H9 (cell line): ENCODE measurements at regions not wholly inside any gene's neighbourhood (a gene's known extent, or its start where the extent isn't known, plus 50 kb on each side); places are given as distances from the start of the nearest gene placed in this dataset.

Experiments
- DNase-seq: peaks from one replicate; pipeline ENCODE4 v3.0.0-alpha.2; 2017
- H2AFZ ChIP-seq: one replicate; pipeline ENCODE4 v1.6.1; 2013; ENCODE audit warnings: mild to moderate bottlenecking, low read length, control low read depth, moderate library complexity
- H2AK5ac ChIP-seq: 2 replicates; pipeline ENCODE4 v1.6.1; 2013; ENCODE audit warnings: low read length, control low read depth, mixed read lengths; ENCODE audit not compliant: insufficient read length
- H2BK120ac ChIP-seq: one replicate; pipeline ENCODE4 v1.6.1; 2013; ENCODE audit warnings: low read depth, mild to moderate bottlenecking, low read length, control low read depth, inconsistent platforms; ENCODE audit not compliant: poor library complexity, severe bottlenecking
- H2BK12ac ChIP-seq: 2 replicates; pipeline ENCODE4 v1.6.1; 2013; ENCODE audit warnings: low read length, control low read depth, mixed read lengths, low read depth; ENCODE audit not compliant: insufficient read length
- H2BK15ac ChIP-seq: 2 replicates; pipeline ENCODE4 v1.6.1; 2013; ENCODE audit warnings: low read depth, low read length, control low read depth
- H2BK20ac ChIP-seq: one replicate; pipeline ENCODE4 v1.6.1; 2013; ENCODE audit warnings: low read depth, mild to moderate bottlenecking, low read length, control low read depth, inconsistent platforms; ENCODE audit not compliant: poor library complexity, severe bottlenecking
- H2BK5ac ChIP-seq: 2 replicates; pipeline ENCODE4 v1.6.1; 2013; ENCODE audit warnings: low read length, control low read depth, mixed read lengths; ENCODE audit not compliant: insufficient read length
- H3K14ac ChIP-seq: 2 replicates; pipeline ENCODE4 v1.6.1; 2013; ENCODE audit warnings: low read length, control low read depth; ENCODE audit not compliant: insufficient read depth
- H3K18ac ChIP-seq: 2 replicates; pipeline ENCODE4 v1.6.1; 2013; ENCODE audit warnings: low read depth, mild to moderate bottlenecking, mixed read lengths, low read length, control low read depth; ENCODE audit not compliant: insufficient read length
- H3K23ac ChIP-seq: 2 replicates; pipeline ENCODE4 v1.6.1; 2013; ENCODE audit warnings: low read length, control low read depth, mixed read lengths, low read depth; ENCODE audit not compliant: insufficient read length
- H3K23me2 ChIP-seq: 2 replicates; pipeline ENCODE4 v1.6.1; 2013; ENCODE audit warnings: low read depth, mild to moderate bottlenecking, mixed read lengths, low read length, control low read depth; ENCODE audit not compliant: insufficient read length, poor library complexity, severe bottlenecking
- H3K27ac ChIP-seq: 2 replicates; pipeline ENCODE4 v1.5.1; 2013; ENCODE audit warnings: low read length, control low read depth, mixed read lengths, low read depth; ENCODE audit not compliant: insufficient read length
- H3K27me3 ChIP-seq: 2 replicates; pipeline ENCODE4 v1.6.1; 2013; ENCODE audit warnings: low read length, control low read depth, inconsistent platforms; ENCODE audit not compliant: insufficient read depth
- H3K4ac ChIP-seq: 2 replicates; pipeline ENCODE4 v1.6.1; 2013; ENCODE audit warnings: low read depth, mild to moderate bottlenecking, control low read depth, inconsistent platforms, low read length, moderate library complexity
- H3K4me1 ChIP-seq: 2 replicates; pipeline ENCODE4 v1.6.1; 2013; ENCODE audit warnings: low read length, control low read depth, inconsistent platforms; ENCODE audit not compliant: insufficient read depth
- H3K4me2 ChIP-seq: 2 replicates; pipeline ENCODE4 v1.6.1; 2013; ENCODE audit warnings: low read length, control low read depth, mixed read lengths; ENCODE audit not compliant: insufficient read length, insufficient read depth
- H3K56ac ChIP-seq: 2 replicates; pipeline ENCODE4 v1.6.1; 2013; ENCODE audit warnings: low read depth, mild to moderate bottlenecking, mixed read lengths, low read length, control low read depth; ENCODE audit not compliant: insufficient read length
- H3K79me1 ChIP-seq: 2 replicates; pipeline ENCODE4 v1.6.1; 2013; ENCODE audit warnings: low read depth, mild to moderate bottlenecking, moderate library complexity, low read length, control low read depth, inconsistent platforms; ENCODE audit not compliant: insufficient read depth, poor library complexity, severe bottlenecking
- H3K79me2 ChIP-seq: 2 replicates; pipeline ENCODE4 v1.6.1; 2013; ENCODE audit warnings: low read length, control low read depth, inconsistent platforms; ENCODE audit not compliant: insufficient read depth
- H3K9ac ChIP-seq: 2 replicates; pipeline ENCODE4 v1.6.1; 2013; ENCODE audit warnings: low read length, control low read depth, mixed read lengths; ENCODE audit not compliant: insufficient read length; ENCODE audit errors: extremely low read depth
- H3K9me3 ChIP-seq: one replicate; pipeline ENCODE4 v1.6.1; 2013; ENCODE audit warnings: low read depth, low read length, inconsistent platforms; ENCODE audit not compliant: control insufficient read depth
- H3T11ph ChIP-seq: one replicate; pipeline ENCODE4 v1.6.1; 2013; ENCODE audit warnings: mild to moderate bottlenecking, low read length, control low read depth, inconsistent platforms
- H4K20me1 ChIP-seq: one replicate; pipeline ENCODE4 v1.6.1; 2013; ENCODE audit not compliant: control insufficient read depth, insufficient read length, insufficient read depth
- H4K5ac ChIP-seq: 2 replicates; pipeline ENCODE4 v1.6.1; 2013; ENCODE audit warnings: low read depth, mild to moderate bottlenecking, mixed read lengths, low read length, control low read depth; ENCODE audit not compliant: insufficient read length
- H4K8ac ChIP-seq: replicated peaks from 2 replicates; pipeline ENCODE4 v1.6.1; 2013; ENCODE audit warnings: low read length, control low read depth, mixed read lengths, low read depth; ENCODE audit not compliant: insufficient read length
- H4K91ac ChIP-seq: 2 replicates; pipeline ENCODE4 v1.6.1; 2013; ENCODE audit warnings: low read depth, mild to moderate bottlenecking, moderate library complexity, mixed read lengths, low read length, control low read depth; ENCODE audit not compliant: insufficient read length
- H3K27ac Mint-ChIP-seq, 3 experiments: 2 replicates in 2 of 3; 3 replicates in 1 of 3; pipeline ENCODE4 v1.8.0; 2020 to 2021; ENCODE audit warnings: mixed read lengths in 3 of 3, mild to moderate bottlenecking in 1 of 3, moderate library complexity in 1 of 3
- H3K27me3 Mint-ChIP-seq: 2 replicates; pipeline ENCODE4 v1.8.0; 2021; ENCODE audit warnings: low read depth, mild to moderate bottlenecking, moderate library complexity, mixed read lengths
- H3K36me3 Mint-ChIP-seq, 3 experiments: 2 replicates in 2 of 3; 3 replicates in 1 of 3; pipeline ENCODE4 v1.8.0; 2020 to 2021; ENCODE audit warnings: low read depth in 3 of 3, mixed read lengths in 3 of 3; ENCODE audit not compliant: insufficient read depth in 1 of 3
- H3K4me1 Mint-ChIP-seq, 2 experiments: 2 replicates each; pipeline ENCODE4 v1.8.0; 2020; ENCODE audit warnings: mixed read lengths in 2 of 2
- H3K4me3 Mint-ChIP-seq, 2 experiments: 2 replicates in 1 of 2; 3 replicates in 1 of 2; pipeline ENCODE4 v1.8.0; 2020 to 2021; ENCODE audit warnings: mild to moderate bottlenecking in 2 of 2, mixed read lengths in 2 of 2, moderate library complexity in 1 of 2
- H3K9me3 Mint-ChIP-seq, 2 experiments: 2 replicates in 1 of 2; 3 replicates in 1 of 2; pipeline ENCODE4 v1.8.0; 2020; ENCODE audit warnings: mild to moderate bottlenecking in 2 of 2, mixed read lengths in 2 of 2, moderate library complexity in 1 of 2
- CTCF ChIP-seq: fragments of 200-600 bp; sonication (generic); conservative IDR thresholded peaks from 3 replicates; pipeline ENCODE4 v1.8.0; 2021; ENCODE audit warnings: antibody characterized with exemption, mild to moderate bottlenecking
- WGBS: extraction: QIAGEN DNeasy Blood & Tissue Kit; methylation state at CpG from one replicate; pipeline ENCODE4 v1.1.7; 2013; ENCODE audit warnings: missing lambda C conversion rate, low lambda C conversion rate, mixed read lengths; ENCODE audit not compliant: insufficient read length; ENCODE audit errors: extremely low coverage; 5-methylcytosine and 5-hydroxymethylcytosine counted together

GRCh38 chr6:81511423-81511822, 241.1 kb downstream of the TENT5A start:
- Histone ChIP-seq H3K9me3 (no peaks in the 10 kb centered on the region), H3K4ac (no peak overlapping the region), H4K8ac (no peak overlapping the region), H3K4me1 (no peaks in the 10 kb centered on the region), H3K18ac (no peak overlapping the region), H2AK5ac (no peak overlapping the region), H2BK120ac (no peak overlapping the region), H3K4me2 (no peak overlapping the region), H3K79me2 (no peaks in the 10 kb centered on the region), H4K91ac (no peak overlapping the region), H3K9ac (no peak overlapping the region), H3K79me1 (no peaks in the 10 kb centered on the region), H4K20me1 (no peaks in the 10 kb centered on the region), H3K23ac (no peak overlapping the region), H4K5ac (no peak overlapping the region), H3K23me2 (no peaks in the 10 kb centered on the region), H2BK20ac (no peak overlapping the region), H3K14ac (no peak overlapping the region), H3T11ph (no peak overlapping the region), H2AFZ (no peak overlapping the region), H3K56ac (no peak overlapping the region), H3K27me3 (no peaks in the 10 kb centered on the region), H2BK15ac (no peak overlapping the region), H2BK5ac (no peak overlapping the region), H2BK12ac (no peak overlapping the region), H3K27ac (no peak overlapping the region)
- Mint-ChIP-seq H3K4me3 (no peak overlapping the region), H3K27me3 (no peaks in the 10 kb centered on the region), H3K27ac (no peak overlapping the region), H3K36me3 (no peaks in the 10 kb centered on the region), H3K9me3 (no peaks in the 10 kb centered on the region; a peak in 2 of 5 replicates), H3K4me1 (no peaks in the 10 kb centered on the region)
- WGBS = no CpG with 5 or more reads among the region's 1 CpG
- TF ChIP-seq CTCF = no peak
- no peak for DNase-seq
